Heart left ventricle (tissue), 13 donors: ENCODE measurements at regions not wholly inside any gene's neighbourhood (a gene's known extent, or its start where the extent isn't known, plus 50 kb on each side); places are given as distances from the start of the nearest gene placed in this dataset.

Source experiments
- POLR2A ChIP-seq, 2 donors: fragments of 450-650 bp; IDR thresholded peaks; one replicate each; pipeline ENCODE4 v1.6.1; 2017; ENCODE audit warnings: antibody characterized with exemption in 2 of 2, mild to moderate bottlenecking in 2 of 2, moderate library complexity in 2 of 2
- TF ChIP-seq, protein P1 (sequence below), 12 donors: fragments of 200-600 bp; sonication (generic) in 4 of 12; IDR thresholded peaks; one replicate each; pipeline versions ENCODE4 v1.5.0 to v1.8.0; 2018 to 2022; ENCODE audit warnings: antibody characterized with exemption in 12 of 12, mild to moderate bottlenecking in 5 of 12
- donor health status: ischemic (EF 13 %, LVEDD 7.1; RV severe dilation, severe dysfunction).
- donor health status: DM: no; HTN: yes; CAD: no.
- donor health status: DM: no; HTN: no; CAD: no.
- donor health status: ischemic (EF 25% LVEDD 6.9; RV normal size, moderate dysfunction).
- donor health status: ischemic (EF 25% LVEDD 5.7; RV mildly dilated, moderate dysfunction).
- donor health status: ischemic (EF 35%, LVEDD 5.7; RV mildly dilated, moderate dysfunction).
- donor health status: nonischemic (EF 11% LVEDD 7.7; RV severe dilation, severe dysfunction).
- donor health status: DM: yes; HTN: yes; CAD: no.
- donor health status: PGD.
- donor health status: ischemic (EF 29% LVEDD 5.4; RV normal size, mild dysfunction).
- donor health status: nonischemic (EF 23%, LVEDD 6.1; RV moderate dilation, normal function).

DNA sequence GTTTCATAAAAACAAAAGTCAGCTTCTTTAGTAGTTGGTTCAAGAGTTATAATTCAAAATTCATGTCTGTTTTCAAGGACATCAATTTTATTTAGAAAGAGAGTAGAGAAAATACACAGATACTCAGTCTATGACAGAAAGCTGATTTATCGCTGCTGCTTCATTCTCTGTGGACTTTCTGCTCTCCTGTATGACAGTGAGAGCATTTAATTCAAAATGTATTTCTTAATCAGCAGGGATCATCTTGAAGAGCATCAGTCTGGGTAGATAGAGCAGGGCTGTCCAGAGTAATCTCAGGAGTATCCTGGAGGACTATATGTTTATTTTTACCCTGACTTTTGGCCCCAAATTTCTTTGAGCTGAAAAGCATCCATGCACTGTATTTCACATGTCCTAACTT is 1676.7 kb downstream of the REEP3 start:
- TF ChIP-seq, protein P1, sequence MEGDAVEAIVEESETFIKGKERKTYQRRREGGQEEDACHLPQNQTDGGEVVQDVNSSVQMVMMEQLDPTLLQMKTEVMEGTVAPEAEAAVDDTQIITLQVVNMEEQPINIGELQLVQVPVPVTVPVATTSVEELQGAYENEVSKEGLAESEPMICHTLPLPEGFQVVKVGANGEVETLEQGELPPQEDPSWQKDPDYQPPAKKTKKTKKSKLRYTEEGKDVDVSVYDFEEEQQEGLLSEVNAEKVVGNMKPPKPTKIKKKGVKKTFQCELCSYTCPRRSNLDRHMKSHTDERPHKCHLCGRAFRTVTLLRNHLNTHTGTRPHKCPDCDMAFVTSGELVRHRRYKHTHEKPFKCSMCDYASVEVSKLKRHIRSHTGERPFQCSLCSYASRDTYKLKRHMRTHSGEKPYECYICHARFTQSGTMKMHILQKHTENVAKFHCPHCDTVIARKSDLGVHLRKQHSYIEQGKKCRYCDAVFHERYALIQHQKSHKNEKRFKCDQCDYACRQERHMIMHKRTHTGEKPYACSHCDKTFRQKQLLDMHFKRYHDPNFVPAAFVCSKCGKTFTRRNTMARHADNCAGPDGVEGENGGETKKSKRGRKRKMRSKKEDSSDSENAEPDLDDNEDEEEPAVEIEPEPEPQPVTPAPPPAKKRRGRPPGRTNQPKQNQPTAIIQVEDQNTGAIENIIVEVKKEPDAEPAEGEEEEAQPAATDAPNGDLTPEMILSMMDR (IDR thresholded peaks at IDR 0.05) = no peak
- TF ChIP-seq POLR2A (IDR thresholded peaks at IDR 0.05) = no peak
